H1 (cell line): ENCODE measurements at regions not wholly inside any gene's neighbourhood (a gene's known extent, or its start where the extent isn't known, plus 50 kb on each side); places are given as distances from the start of the nearest gene placed in this dataset.

Experiments used
- CTCF ChIA-PET: fragments of 300-600 bp; sonication (Branson Sonifier 250); formaldehyde crosslinking; loops from one replicate; lab custom pipeline; 2021; ENCODE audit not compliant: partially characterized antibody; lab: Charles Lee
- POLR2A ChIA-PET: fragments of 300-600 bp; sonication (Branson Sonifier 250); formaldehyde crosslinking; loops from one replicate; lab custom pipeline; 2021; ENCODE audit warnings: inconsistent platforms; ENCODE audit not compliant: partially characterized antibody; lab: Charles Lee
- DNase-seq, 2 experiments: peaks; one replicate each; pipeline versions ENCODE4 v3.0.0 to v3.0.0-alpha.2; 2010 to 2022; ENCODE audit warnings: low spot score in 2 of 2, low read depth in 1 of 2, mixed read lengths in 1 of 2
- FAIRE-seq: peaks from 2 replicates; lab custom pipeline; 2011; peaks lifted over from hg19 to GRCh38; lab: Jason Lieb, UNC
- H2AFZ ChIP-seq: 2 replicates; pipeline ENCODE4 v1.8.1; 2012; ENCODE audit warnings: low read length, inconsistent platforms
- H2AK5ac ChIP-seq: 2 replicates; pipeline ENCODE4 v1.6.1; 2013; ENCODE audit warnings: low read depth, low read length
- H2BK120ac ChIP-seq: replicated peaks from 2 replicates; pipeline ENCODE3; 2013; ENCODE audit warnings: low read depth, low read length, inconsistent platforms
- H2BK12ac ChIP-seq: 2 replicates; pipeline ENCODE4 v1.6.1; 2013; ENCODE audit warnings: low read depth, low read length
- H2BK15ac ChIP-seq: 2 replicates; pipeline ENCODE4 v1.6.1; 2013; ENCODE audit warnings: low read length
- H2BK20ac ChIP-seq: 2 replicates; pipeline ENCODE4 v1.6.1; 2013; ENCODE audit warnings: low read length
- H2BK5ac ChIP-seq: 2 replicates; pipeline ENCODE4 v1.6.1; 2013; ENCODE audit warnings: low read depth, low read length
- H3K14ac ChIP-seq: 2 replicates; pipeline ENCODE4 v1.6.1; 2013; ENCODE audit warnings: inconsistent platforms; ENCODE audit not compliant: insufficient read length
- H3K18ac ChIP-seq: 2 replicates; pipeline ENCODE4 v1.6.1; 2013; ENCODE audit warnings: low read length; ENCODE audit errors: extremely low read depth
- H3K23ac ChIP-seq: 2 replicates; pipeline ENCODE4 v1.6.1; 2013; ENCODE audit warnings: inconsistent platforms; ENCODE audit not compliant: insufficient read length
- H3K23me2 ChIP-seq: 2 replicates; pipeline ENCODE4 v1.6.1; 2013; ENCODE audit warnings: low read depth, low read length
- H3K27ac ChIP-seq: 2 replicates; pipeline ENCODE4 v1.6.1; 2011; ENCODE audit warnings: low read depth, low read length, inconsistent platforms
- H3K27me3 ChIP-seq, 4 experiments: replicated peaks in 1 of 4; 1 replicate in 1 of 4; 2 replicates in 3 of 4; pipeline versions ENCODE4 v1.6.1 to v1.8.1; 2011 to 2013; ENCODE audit warnings: low read length in 3 of 4, mild to moderate bottlenecking in 3 of 4, inconsistent platforms in 2 of 4, mixed read lengths in 2 of 4, moderate library complexity in 1 of 4; ENCODE audit not compliant: control insufficient read depth in 3 of 4, insufficient read depth in 3 of 4; ENCODE audit errors: extremely low read depth in 1 of 4
- H3K36me3 ChIP-seq, 4 experiments: 2 replicates each; pipeline versions ENCODE4 v1.6.1 to v1.8.1; 2011 to 2013; ENCODE audit warnings: mild to moderate bottlenecking in 4 of 4, low read length in 3 of 4, moderate library complexity in 2 of 4, control low read depth in 1 of 4, inconsistent platforms in 1 of 4; ENCODE audit not compliant: insufficient read depth in 4 of 4, control insufficient read depth in 2 of 4
- H3K4ac ChIP-seq: replicated peaks from 2 replicates; pipeline ENCODE3; 2013; ENCODE audit warnings: low read length, low read depth, mixed read lengths, inconsistent platforms; ENCODE audit not compliant: insufficient read length
- H3K4me1 ChIP-seq, 4 experiments: replicated peaks in 1 of 4; 1 replicate in 1 of 4; 2 replicates in 3 of 4; pipeline versions ENCODE4 v1.6.1 to v1.8.1; 2011 to 2013; ENCODE audit warnings: low read length in 3 of 4, inconsistent platforms in 2 of 4, mixed read lengths in 1 of 4; ENCODE audit not compliant: insufficient read depth in 4 of 4, control insufficient read depth in 3 of 4
- H3K4me2 ChIP-seq, 2 experiments: 2 replicates each; pipeline versions ENCODE4 v1.6.1 to v1.8.1; 2011 to 2013; ENCODE audit warnings: low read depth in 2 of 2, low read length in 2 of 2, control low read depth in 1 of 2, inconsistent platforms in 1 of 2, mild to moderate bottlenecking in 1 of 2; ENCODE audit not compliant: insufficient read depth in 1 of 2
- H3K4me3 ChIP-seq, 4 experiments: fragments of 200-600, 300-600 bp in 1 of 4; sonication (generic), shearing (Covaris generic), sonication (Bioruptor Twin) in 1 of 4; 2 replicates each; pipeline versions ENCODE4 v1.5.1 to v1.8.1; 2011 to 2016; ENCODE audit warnings: low read length in 4 of 4, low read depth in 3 of 4, control low read depth in 2 of 4, inconsistent platforms in 2 of 4, mild to moderate bottlenecking in 2 of 4, mixed read lengths in 1 of 4, moderate library complexity in 1 of 4; ENCODE audit not compliant: insufficient read depth in 2 of 4; ENCODE audit errors: extremely low read depth in 1 of 4
- H3K56ac ChIP-seq: replicated peaks from 2 replicates; pipeline ENCODE3; 2013; ENCODE audit warnings: low read depth, mild to moderate bottlenecking, mixed read lengths, low read length, inconsistent platforms; ENCODE audit not compliant: insufficient read length
- H3K79me1 ChIP-seq: 2 replicates; pipeline ENCODE4 v1.6.1; 2013; ENCODE audit warnings: low read depth, low read length, control low read depth
- H3K79me2 ChIP-seq, 2 experiments: 2 replicates each; pipeline versions ENCODE4 v1.6.1 to v1.8.1; 2012 to 2013; ENCODE audit warnings: low read length in 2 of 2, mild to moderate bottlenecking in 2 of 2, inconsistent platforms in 1 of 2; ENCODE audit not compliant: insufficient read depth in 2 of 2, control insufficient read depth in 1 of 2
- H3K9ac ChIP-seq, 4 experiments: replicated peaks in 1 of 4; 1 replicate in 1 of 4; 2 replicates in 3 of 4; pipeline versions ENCODE4 v1.6.1 to v1.8.1; 2011 to 2013; ENCODE audit warnings: low read depth in 3 of 4, low read length in 3 of 4, control low read depth in 2 of 4, mild to moderate bottlenecking in 2 of 4, moderate library complexity in 2 of 4, inconsistent platforms in 1 of 4; ENCODE audit errors: extremely low read depth in 1 of 4
- H3K9me3 ChIP-seq, 2 experiments: 2 replicates each; pipeline versions ENCODE4 v1.6.1 to v1.8.1; 2012 to 2013; ENCODE audit warnings: mild to moderate bottlenecking in 2 of 2, moderate library complexity in 2 of 2, control low read depth in 1 of 2, inconsistent platforms in 1 of 2, low read depth in 1 of 2, low read length in 1 of 2, mixed read lengths in 1 of 2; ENCODE audit not compliant: insufficient read depth in 2 of 2
- H4K20me1 ChIP-seq, 2 experiments: replicated peaks in 1 of 2; 2 replicates each; pipeline versions ENCODE3 to v1.8.1; 2011 to 2013; ENCODE audit warnings: inconsistent platforms in 2 of 2, low read length in 2 of 2, mild to moderate bottlenecking in 1 of 2; ENCODE audit not compliant: insufficient read depth in 2 of 2, control insufficient read depth in 1 of 2
- H4K5ac ChIP-seq: 2 replicates; pipeline ENCODE4 v1.6.1; 2013; ENCODE audit warnings: low read length, low read depth, mixed read lengths, inconsistent platforms; ENCODE audit not compliant: insufficient read length
- H4K8ac ChIP-seq: 2 replicates; pipeline ENCODE4 v1.8.0; 2013; ENCODE audit warnings: mild to moderate bottlenecking, moderate library complexity, low read length, inconsistent platforms; ENCODE audit not compliant: insufficient read depth; ENCODE audit errors: extremely low read depth
- H4K91ac ChIP-seq: replicated peaks from 2 replicates; pipeline ENCODE3; 2013; ENCODE audit warnings: low read length, mixed read lengths, inconsistent platforms; ENCODE audit not compliant: insufficient read length
- BACH1 ChIP-seq: IDR thresholded peaks from 2 replicates; pipeline ENCODE4 v1.6.1; 2012; ENCODE audit warnings: low read length, improper control_type of control experiment
- HDAC6 ChIP-seq: IDR thresholded peaks from one replicate; pipeline ENCODE4 v1.7.1; 2012; ENCODE audit warnings: low read depth, mild to moderate bottlenecking, inconsistent platforms, low read length, moderate library complexity
- SP2 ChIP-seq: IDR thresholded peaks from 2 replicates; pipeline ENCODE4 v1.6.1; 2012; ENCODE audit warnings: mild to moderate bottlenecking, low read length, inconsistent platforms
- SRF ChIP-seq: IDR thresholded peaks from 2 replicates; pipeline ENCODE4 v1.6.1; 2011; ENCODE audit warnings: mild to moderate bottlenecking, low read depth, low read length, moderate library complexity
- TBP ChIP-seq: IDR thresholded peaks from 2 replicates; pipeline ENCODE4 v1.6.1; 2011; ENCODE audit warnings: low read depth, low read length, improper control_type of control experiment
- ZNF274 ChIP-seq: IDR thresholded peaks from 2 replicates; pipeline ENCODE4 v1.7.0; 2012; ENCODE audit warnings: low read length, borderline replicate concordance; ENCODE audit errors: extremely low read depth
- WGBS, 2 experiments: shearing (Covaris generic) in 1 of 2; methylation state at CpG; one replicate each; pipeline versions ENCODE4 v1.1.6 to v1.1.7; 2013 to 2015; ENCODE audit warnings: low lambda C conversion rate in 2 of 2, mixed read lengths in 2 of 2, inconsistent platforms in 1 of 2, low coverage in 1 of 2, missing lambda C conversion rate in 1 of 2; ENCODE audit not compliant: insufficient replicate concordance in 2 of 2, insufficient coverage in 1 of 2, insufficient read length in 1 of 2; ENCODE audit errors: extremely low coverage in 1 of 2, missing lambda C conversion rate in 1 of 2; 5-methylcytosine and 5-hydroxymethylcytosine counted together
- TF ChIP-seq, protein P1 (sequence below), 3 experiments: IDR thresholded peaks; 1 replicate in 2 of 3; 2 replicates in 1 of 3; pipeline versions ENCODE4 v1.5.1 to v1.6.1; 2011; ENCODE audit warnings: low read length in 3 of 3, mild to moderate bottlenecking in 3 of 3, inconsistent platforms in 2 of 3, low read depth in 1 of 3, moderate library complexity in 1 of 3; ENCODE audit not compliant: insufficient read depth in 1 of 3; ENCODE audit errors: control extremely low read depth in 1 of 3
- TF ChIP-seq, protein P2 (sequence below): IDR thresholded peaks from 2 replicates; pipeline ENCODE4 v1.6.1; 2012; ENCODE audit warnings: low read length, inconsistent platforms

DNA sequence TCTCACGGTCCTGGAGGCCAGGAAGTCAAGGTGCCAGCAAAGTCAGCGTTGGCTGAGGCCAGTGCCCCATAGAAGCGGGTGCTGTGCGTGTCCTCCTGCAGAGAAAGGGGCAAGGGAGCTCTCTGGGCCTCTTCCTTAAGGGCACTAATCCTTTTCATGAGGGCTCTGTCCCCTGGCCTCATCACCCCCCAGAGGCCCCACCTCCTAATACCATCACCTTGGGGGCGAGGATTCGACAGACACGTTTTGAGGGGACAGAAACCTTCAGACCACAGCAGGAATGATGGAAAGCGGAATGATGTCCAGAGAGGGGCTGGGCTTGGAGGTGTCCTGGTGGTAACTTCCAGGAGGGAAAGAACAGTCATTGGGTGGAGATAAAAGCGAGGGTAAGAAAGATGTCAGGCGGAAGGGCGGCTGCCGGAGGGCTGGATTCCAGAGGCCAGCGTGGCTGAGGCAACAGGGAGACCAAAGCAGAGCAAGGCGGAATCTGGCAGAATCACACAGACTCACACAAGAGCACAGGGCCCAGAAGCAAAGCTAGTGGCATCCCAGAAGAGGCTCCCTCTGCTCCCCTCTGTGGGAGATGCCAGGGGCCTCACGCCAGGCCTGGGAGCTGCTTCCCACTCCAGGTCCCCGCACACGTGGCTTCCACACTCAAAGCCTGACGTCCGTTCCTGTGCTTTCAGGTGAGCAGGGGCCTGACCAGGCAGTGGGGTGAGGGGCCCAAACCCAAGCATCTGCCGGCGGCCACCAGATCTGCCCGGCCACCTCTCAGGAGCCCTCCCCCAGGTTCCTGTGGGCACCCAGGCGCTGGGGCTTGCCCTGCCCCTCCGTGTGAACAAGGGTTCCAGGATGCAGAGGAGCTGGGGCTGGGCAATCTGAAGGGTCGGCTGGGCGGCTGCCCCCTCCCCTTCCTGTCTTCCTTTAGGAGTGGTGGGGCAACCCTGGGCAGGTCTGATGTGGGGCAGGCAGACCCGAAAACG lies 784.5 kb downstream of the BRD1 start:
- POLR2A ChIA-PET = interaction anchor here (0.6 kb wide), 1 partner anchor 27 kb away, joined by 3 read pairs; no protein-coding TSS in a partner anchor
- no peaks in the 10 kb centered on the region for H3K23me2 ChIP-seq
- no peak for FAIRE-seq
- TF ChIP-seq, protein P1, sequence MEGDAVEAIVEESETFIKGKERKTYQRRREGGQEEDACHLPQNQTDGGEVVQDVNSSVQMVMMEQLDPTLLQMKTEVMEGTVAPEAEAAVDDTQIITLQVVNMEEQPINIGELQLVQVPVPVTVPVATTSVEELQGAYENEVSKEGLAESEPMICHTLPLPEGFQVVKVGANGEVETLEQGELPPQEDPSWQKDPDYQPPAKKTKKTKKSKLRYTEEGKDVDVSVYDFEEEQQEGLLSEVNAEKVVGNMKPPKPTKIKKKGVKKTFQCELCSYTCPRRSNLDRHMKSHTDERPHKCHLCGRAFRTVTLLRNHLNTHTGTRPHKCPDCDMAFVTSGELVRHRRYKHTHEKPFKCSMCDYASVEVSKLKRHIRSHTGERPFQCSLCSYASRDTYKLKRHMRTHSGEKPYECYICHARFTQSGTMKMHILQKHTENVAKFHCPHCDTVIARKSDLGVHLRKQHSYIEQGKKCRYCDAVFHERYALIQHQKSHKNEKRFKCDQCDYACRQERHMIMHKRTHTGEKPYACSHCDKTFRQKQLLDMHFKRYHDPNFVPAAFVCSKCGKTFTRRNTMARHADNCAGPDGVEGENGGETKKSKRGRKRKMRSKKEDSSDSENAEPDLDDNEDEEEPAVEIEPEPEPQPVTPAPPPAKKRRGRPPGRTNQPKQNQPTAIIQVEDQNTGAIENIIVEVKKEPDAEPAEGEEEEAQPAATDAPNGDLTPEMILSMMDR (IDR thresholded peaks at IDR 0.05; ENCODE audit: control extremely low read depth in 1 of 3, insufficient read depth in 1 of 3, low read depth in 1 of 3, low read length in 3 of 3) = no peak
- TF ChIP-seq ZNF274 (no peak), SRF (no peak), BACH1 (no peak), SP2 (no peak), HDAC6 (no peak), TBP (no peak)
- TF ChIP-seq, protein P2, sequence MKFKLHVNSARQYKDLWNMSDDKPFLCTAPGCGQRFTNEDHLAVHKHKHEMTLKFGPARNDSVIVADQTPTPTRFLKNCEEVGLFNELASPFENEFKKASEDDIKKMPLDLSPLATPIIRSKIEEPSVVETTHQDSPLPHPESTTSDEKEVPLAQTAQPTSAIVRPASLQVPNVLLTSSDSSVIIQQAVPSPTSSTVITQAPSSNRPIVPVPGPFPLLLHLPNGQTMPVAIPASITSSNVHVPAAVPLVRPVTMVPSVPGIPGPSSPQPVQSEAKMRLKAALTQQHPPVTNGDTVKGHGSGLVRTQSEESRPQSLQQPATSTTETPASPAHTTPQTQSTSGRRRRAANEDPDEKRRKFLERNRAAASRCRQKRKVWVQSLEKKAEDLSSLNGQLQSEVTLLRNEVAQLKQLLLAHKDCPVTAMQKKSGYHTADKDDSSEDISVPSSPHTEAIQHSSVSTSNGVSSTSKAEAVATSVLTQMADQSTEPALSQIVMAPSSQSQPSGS = no peak

More for the DNA sequence above, 784.5 kb downstream of the BRD1 start:
- no peak overlapping the region for H3K9ac ChIP-seq
- H3K79me2 ChIP-seq = no peaks in the 10 kb centered on the region
- DNase-seq = no peak
- no peak overlapping the region for H3K4me3 ChIP-seq
- no peaks in the 10 kb centered on the region for H3K79me1 ChIP-seq
- no peak overlapping the region for H2BK120ac ChIP-seq
- 84% methylated on average over 26 of the region's 28 CpGs; no CpG with 5 or more reads in 1 of the 2 experiments for WGBS, 2 experiments
- H2BK20ac ChIP-seq = no peak overlapping the region
- H3K56ac ChIP-seq = no peak overlapping the region
- H2BK12ac ChIP-seq = peak overlapping the region; percentile 9; the same call in 1 of the 2 replicates
- no peak overlapping the region for H4K5ac ChIP-seq
- no peak overlapping the region; the same call in 1 of the 2 replicates for H4K8ac ChIP-seq
- H2BK5ac ChIP-seq = no peak overlapping the region
- no peak overlapping the region for H3K14ac ChIP-seq
- H3K18ac ChIP-seq = no peak overlapping the region
- no peaks in the 10 kb centered on the region for H4K20me1 ChIP-seq
- H2AK5ac ChIP-seq = no peak overlapping the region
- H3K4me2 ChIP-seq = no peak overlapping the region
- CTCF ChIA-PET = interaction anchor here (0.6 to 9.2 kb wide), 3 partner anchors 117 to 262 kb away, joined by 3 to 95 read pairs (median 4); no protein-coding TSS in a partner anchor
- no peak overlapping the region for H3K4ac ChIP-seq
- H3K23ac ChIP-seq = no peak overlapping the region
- no peak overlapping the region for H2BK15ac ChIP-seq
- H3K27me3 ChIP-seq = no peaks in the 10 kb centered on the region; a peak in 3 of 7 replicates
- H3K27ac ChIP-seq = no peak overlapping the region
- no peaks in the 10 kb centered on the region for H3K9me3 ChIP-seq
- H3K4me1 ChIP-seq = no peaks in the 10 kb centered on the region
- H4K91ac ChIP-seq = no peak overlapping the region
- H3K36me3 ChIP-seq = no peaks in the 10 kb centered on the region
- H2AFZ ChIP-seq = no peak overlapping the region
